ENCODE measurements at regions not wholly inside any gene's neighbourhood (a gene's known extent, or its start where the extent isn't known, plus 50 kb on each side); places are given as distances from the start of the nearest gene placed in this dataset.

- Histone ChIP-seq H4K20me1 (ENCODE audit: insufficient read depth, low read length) (no peaks in the 10 kb centered on the region), H3K27ac (ENCODE audit: low read length) (no peak overlapping the region), H3K9me3 (ENCODE audit: insufficient read depth, low read length, severe bottlenecking) (no peaks in the 10 kb centered on the region), H3K9ac (ENCODE audit: low read depth, low read length) (no peak overlapping the region), H2AFZ (ENCODE audit: low read depth, low read length) (no peak overlapping the region), H3K36me3 (ENCODE audit: insufficient read depth, low read length) (no peaks in the 10 kb centered on the region), H3K79me2 (ENCODE audit: insufficient read depth, low read length) (no peaks in the 10 kb centered on the region), H3K27me3 (ENCODE audit: insufficient read depth, low read length, poor library complexity) (no peaks in the 10 kb centered on the region), H3K4me2 (ENCODE audit: insufficient read depth, low read length) (no peak overlapping the region), H3K4me1 (ENCODE audit: insufficient read depth, low read length) (no peaks in the 10 kb centered on the region), H3K4me3 (ENCODE audit: low read depth in 1 of 2, low read length in 2 of 2) (no peak overlapping the region)
- TF ChIP-seq EZH2 (IDR thresholded peaks at IDR 0.05; ENCODE audit: borderline replicate concordance, low read depth, low read length, severe bottlenecking) (no peak), CTCF (IDR thresholded peaks at IDR 0.05; ENCODE audit: borderline replicate concordance, extremely low read depth, low read length, poor library complexity, severe bottlenecking) (no peak)
- ATAC-seq (ENCODE audit: insufficient read depth, low read depth): no peak
- DNase-seq: no peak
Observed at GRCh38 chr7:50959991-50960390, 177.3 kb upstream of the GRB10 start.

DNA sequence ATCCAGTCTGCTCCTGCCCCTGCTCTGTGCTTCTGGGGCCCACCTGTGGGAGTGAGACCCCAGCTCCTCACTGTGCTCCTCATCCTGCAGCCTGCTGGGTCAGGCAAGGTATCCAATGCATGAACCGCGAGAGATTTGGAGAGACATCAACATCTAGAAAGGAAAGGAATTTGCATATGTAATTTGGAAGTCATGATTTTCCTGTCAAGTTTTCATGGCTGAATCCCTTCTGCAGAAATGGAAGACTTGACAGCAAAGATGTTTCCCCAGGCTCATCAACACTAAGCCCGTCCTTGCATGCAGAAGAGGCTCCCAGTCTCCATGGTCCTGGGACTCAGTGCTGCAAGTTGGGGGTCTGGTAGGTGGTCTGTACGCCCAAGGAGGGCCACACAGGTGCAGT, 176.9 kb upstream of the GRB10 start:
- H4K20me1 ChIP-seq (ENCODE audit: insufficient read depth, low read length): no peaks in the 10 kb centered on the region
- no peak overlapping the region for H3K27ac ChIP-seq (ENCODE audit: low read length)
- no peak overlapping the region for H3K4me3 ChIP-seq (ENCODE audit: low read depth in 1 of 2, low read length in 2 of 2)
- H3K4me1 ChIP-seq (ENCODE audit: insufficient read depth, low read length): no peaks in the 10 kb centered on the region
- H3K36me3 ChIP-seq (ENCODE audit: insufficient read depth, low read length): no peaks in the 10 kb centered on the region
- no peaks in the 10 kb centered on the region for H3K9me3 ChIP-seq (ENCODE audit: insufficient read depth, low read length, severe bottlenecking)
- no peaks in the 10 kb centered on the region for H3K27me3 ChIP-seq (ENCODE audit: insufficient read depth, low read length, poor library complexity)
- no peak overlapping the region for H3K9ac ChIP-seq (ENCODE audit: low read depth, low read length)
- TF ChIP-seq CTCF (IDR thresholded peaks at IDR 0.05; ENCODE audit: borderline replicate concordance, extremely low read depth, low read length, poor library complexity, severe bottlenecking) (no peak), EZH2 (IDR thresholded peaks at IDR 0.05; ENCODE audit: borderline replicate concordance, low read depth, low read length, severe bottlenecking) (no peak)
- DNase-seq (no peak), ATAC-seq (ENCODE audit: insufficient read depth, low read depth) (no peak)
- H2AFZ ChIP-seq (ENCODE audit: low read depth, low read length): no peak overlapping the region
- no peak overlapping the region for H3K4me2 ChIP-seq (ENCODE audit: insufficient read depth, low read length)
- no peaks in the 10 kb centered on the region for H3K79me2 ChIP-seq (ENCODE audit: insufficient read depth, low read length)

DNA sequence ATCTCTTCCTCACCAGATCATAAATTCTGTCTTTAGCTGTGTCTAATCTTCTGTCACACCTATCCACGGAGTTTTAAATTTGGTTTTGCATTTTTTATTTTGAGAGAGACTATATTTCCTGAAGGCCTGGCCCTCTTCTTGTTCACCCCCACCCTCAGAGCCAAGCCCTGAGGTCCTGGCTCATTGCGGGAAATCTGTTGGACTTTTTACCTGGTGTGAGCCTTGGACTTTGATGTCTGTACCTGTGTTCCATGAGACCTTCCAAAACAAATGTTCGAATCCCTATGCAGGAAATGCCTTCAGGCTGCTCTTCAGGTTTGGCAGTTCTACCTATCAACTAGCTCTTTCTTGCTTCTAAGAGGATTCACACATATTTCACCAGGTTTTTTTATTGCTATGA, 175.2 kb upstream of the GRB10 start:
- no peak for TF ChIP-seq CTCF (IDR thresholded peaks at IDR 0.05; ENCODE audit: borderline replicate concordance, extremely low read depth, low read length, poor library complexity, severe bottlenecking)
- TF ChIP-seq EZH2 (IDR thresholded peaks at IDR 0.05; ENCODE audit: borderline replicate concordance, low read depth, low read length, severe bottlenecking): no peak
- ATAC-seq (ENCODE audit: insufficient read depth, low read depth) (no peak), DNase-seq (no peak)
- Histone ChIP-seq H3K4me2 (ENCODE audit: insufficient read depth, low read length) (no peak overlapping the region), H4K20me1 (ENCODE audit: insufficient read depth, low read length) (no peaks in the 10 kb centered on the region), H3K27me3 (ENCODE audit: insufficient read depth, low read length, poor library complexity) (no peaks in the 10 kb centered on the region), H3K9me3 (ENCODE audit: insufficient read depth, low read length, severe bottlenecking) (no peaks in the 10 kb centered on the region), H2AFZ (ENCODE audit: low read depth, low read length) (no peak overlapping the region), H3K27ac (ENCODE audit: low read length) (no peak overlapping the region), H3K4me3 (ENCODE audit: low read depth in 1 of 2, low read length in 2 of 2) (no peak overlapping the region), H3K36me3 (ENCODE audit: insufficient read depth, low read length) (no peaks in the 10 kb centered on the region), H3K4me1 (ENCODE audit: insufficient read depth, low read length) (no peaks in the 10 kb centered on the region), H3K9ac (ENCODE audit: low read depth, low read length) (no peak overlapping the region), H3K79me2 (ENCODE audit: insufficient read depth, low read length) (no peaks in the 10 kb centered on the region)

- H2AFZ ChIP-seq (ENCODE audit: low read depth, low read length): no peak overlapping the region
- no peak overlapping the region for H3K9ac ChIP-seq (ENCODE audit: low read depth, low read length)
- H3K4me2 ChIP-seq (ENCODE audit: insufficient read depth, low read length): no peak overlapping the region
- ATAC-seq (ENCODE audit: insufficient read depth, low read depth) (no peak), DNase-seq (no peak)
- H3K4me3 ChIP-seq (ENCODE audit: low read depth in 1 of 2, low read length in 2 of 2): no peak overlapping the region
- H3K36me3 ChIP-seq (ENCODE audit: insufficient read depth, low read length): no peaks in the 10 kb centered on the region
- no peak for TF ChIP-seq EZH2 (IDR thresholded peaks at IDR 0.05; ENCODE audit: borderline replicate concordance, low read depth, low read length, severe bottlenecking)
- no peak for TF ChIP-seq CTCF (IDR thresholded peaks at IDR 0.05; ENCODE audit: borderline replicate concordance, extremely low read depth, low read length, poor library complexity, severe bottlenecking)
- H3K27ac ChIP-seq (ENCODE audit: low read length): no peak overlapping the region
- no peaks in the 10 kb centered on the region for H3K27me3 ChIP-seq (ENCODE audit: insufficient read depth, low read length, poor library complexity)
- no peaks in the 10 kb centered on the region for H4K20me1 ChIP-seq (ENCODE audit: insufficient read depth, low read length)
- no peaks in the 10 kb centered on the region for H3K79me2 ChIP-seq (ENCODE audit: insufficient read depth, low read length)
- H3K9me3 ChIP-seq (ENCODE audit: insufficient read depth, low read length, severe bottlenecking): no peaks in the 10 kb centered on the region
- H3K4me1 ChIP-seq (ENCODE audit: insufficient read depth, low read length): no peaks in the 10 kb centered on the region
Observed at GRCh38 chr7:50957431-50957830, 174.7 kb upstream of the GRB10 start.
